Neural crest cell (in vitro differentiated cells): ENCODE measurements at regions not wholly inside any gene's neighbourhood (a gene's known extent, or its start where the extent isn't known, plus 50 kb on each side); places are given as distances from the start of the nearest gene placed in this dataset.

Experiments
- DNase-seq: peaks from one replicate; pipeline ENCODE4 v3.0.0; 2021; ENCODE audit warnings: low read depth, mixed read lengths, low spot score
- H3K27ac Mint-ChIP-seq: one replicate; pipeline ENCODE4 v1.8.0; 2021; ENCODE audit warnings: mild to moderate bottlenecking, mixed read lengths; ENCODE audit not compliant: unreplicated experiment
- H3K27me3 Mint-ChIP-seq: 2 replicates; pipeline ENCODE4 v1.8.0; 2021; ENCODE audit warnings: low read depth, mild to moderate bottlenecking, mixed read lengths
- H3K36me3 Mint-ChIP-seq: 2 replicates; pipeline ENCODE4 v1.8.0; 2021; ENCODE audit warnings: low read depth, mild to moderate bottlenecking, mixed read lengths
- H3K4me1 Mint-ChIP-seq: 2 replicates; pipeline ENCODE4 v1.8.0; 2021; ENCODE audit warnings: mixed read lengths
- H3K4me3 Mint-ChIP-seq: one replicate; pipeline ENCODE4 v1.8.0; 2021; ENCODE audit warnings: mild to moderate bottlenecking, mixed read lengths
- H3K9me3 Mint-ChIP-seq: 2 replicates; pipeline ENCODE4 v1.8.0; 2021; ENCODE audit warnings: mixed read lengths
- CTCF ChIP-seq: fragments of 200-600 bp; sonication (generic); conservative IDR thresholded peaks from 2 replicates; pipeline ENCODE4 v1.5.0; 2021; ENCODE audit warnings: antibody characterized with exemption, mild to moderate bottlenecking

- TF ChIP-seq CTCF: no peak
- no peaks in the 10 kb centered on the region for H3K4me1 Mint-ChIP-seq
- no peak overlapping the region for H3K27ac Mint-ChIP-seq
- peaks cover 2% of the 10 kb centered on the region for H3K9me3 Mint-ChIP-seq
- no peaks in the 10 kb centered on the region for H3K36me3 Mint-ChIP-seq
- no peak for DNase-seq
- H3K27me3 Mint-ChIP-seq: peaks cover 4% of the 10 kb centered on the region
- H3K4me3 Mint-ChIP-seq: no peak overlapping the region
Observed at GRCh38 chr19:30861919-30862318, 487.3 kb downstream of the TSHZ3 start.

GRCh38 chr19:30857966-30858490, 485.8 kb downstream of the ZNF536 start:
- Mint-ChIP-seq H3K36me3 (no peaks in the 10 kb centered on the region), H3K27ac (no peak overlapping the region), H3K9me3 (peaks cover 2% of the 10 kb centered on the region), H3K4me1 (no peaks in the 10 kb centered on the region), H3K4me3 (no peak overlapping the region), H3K27me3 (peaks cover 4% of the 10 kb centered on the region)
- DNase-seq: no peak
- no peak for TF ChIP-seq CTCF

- Mint-ChIP-seq H3K27me3 (no peaks in the 10 kb centered on the region), H3K27ac (no peak overlapping the region), H3K36me3 (no peaks in the 10 kb centered on the region), H3K4me3 (no peak overlapping the region), H3K4me1 (no peaks in the 10 kb centered on the region), H3K9me3 (peaks cover 2% of the 10 kb centered on the region)
- no peak for DNase-seq
- TF ChIP-seq CTCF: no peak
Observed at GRCh38 chr19:30857388-30857787, 485.2 kb downstream of the ZNF536 start.

- Mint-ChIP-seq H3K36me3 (no peaks in the 10 kb centered on the region), H3K4me1 (no peaks in the 10 kb centered on the region), H3K4me3 (no peak overlapping the region), H3K27ac (no peak overlapping the region), H3K27me3 (no peaks in the 10 kb centered on the region), H3K9me3 (peaks cover 2% of the 10 kb centered on the region)
- TF ChIP-seq CTCF: no peak
- DNase-seq: no peak
Observed at GRCh38 chr19:30856786-30857185, 484.6 kb downstream of the ZNF536 start.

GRCh38 chr19:30856376-30856775, 484.2 kb downstream of the ZNF536 start:
- Mint-ChIP-seq H3K4me1 (no peaks in the 10 kb centered on the region), H3K27ac (no peak overlapping the region), H3K27me3 (no peaks in the 10 kb centered on the region), H3K36me3 (no peaks in the 10 kb centered on the region), H3K4me3 (no peak overlapping the region), H3K9me3 (peaks cover 2% of the 10 kb centered on the region)
- no peak for TF ChIP-seq CTCF
- no peak for DNase-seq

- Mint-ChIP-seq H3K4me3 (no peak overlapping the region), H3K27me3 (no peaks in the 10 kb centered on the region), H3K4me1 (no peaks in the 10 kb centered on the region), H3K27ac (no peak overlapping the region), H3K36me3 (no peaks in the 10 kb centered on the region), H3K9me3 (peaks cover 2% of the 10 kb centered on the region)
- no peak for TF ChIP-seq CTCF
- no peak for DNase-seq
Observed at GRCh38 chr19:30855442-30855841, 483.3 kb downstream of the ZNF536 start.
